ENCODE measurements at regions not wholly inside any gene's neighbourhood (a gene's known extent, or its start where the extent isn't known, plus 50 kb on each side); places are given as distances from the start of the nearest gene placed in this dataset.

DNA sequence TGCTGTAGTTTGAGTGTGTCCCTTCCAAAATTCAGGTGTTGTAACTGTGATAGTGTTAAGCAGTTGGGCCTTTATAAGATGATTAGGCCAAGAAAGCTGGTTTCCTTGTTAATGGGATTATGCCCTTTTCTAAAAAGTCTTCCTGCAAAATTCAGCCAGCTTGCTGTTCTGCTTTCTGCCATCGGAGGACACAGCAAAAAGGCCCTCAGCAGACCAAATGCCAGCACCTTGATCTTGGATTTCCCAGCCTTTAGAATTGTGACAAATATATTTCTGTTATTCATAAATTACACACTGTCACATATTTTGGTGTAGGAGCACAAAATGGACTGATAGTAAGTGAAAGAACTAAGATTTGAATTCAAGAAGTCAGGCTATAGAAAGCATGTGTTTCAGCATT, 203.2 kb downstream of the IZUMO3 start:
- TF ChIP-seq, protein P1, sequence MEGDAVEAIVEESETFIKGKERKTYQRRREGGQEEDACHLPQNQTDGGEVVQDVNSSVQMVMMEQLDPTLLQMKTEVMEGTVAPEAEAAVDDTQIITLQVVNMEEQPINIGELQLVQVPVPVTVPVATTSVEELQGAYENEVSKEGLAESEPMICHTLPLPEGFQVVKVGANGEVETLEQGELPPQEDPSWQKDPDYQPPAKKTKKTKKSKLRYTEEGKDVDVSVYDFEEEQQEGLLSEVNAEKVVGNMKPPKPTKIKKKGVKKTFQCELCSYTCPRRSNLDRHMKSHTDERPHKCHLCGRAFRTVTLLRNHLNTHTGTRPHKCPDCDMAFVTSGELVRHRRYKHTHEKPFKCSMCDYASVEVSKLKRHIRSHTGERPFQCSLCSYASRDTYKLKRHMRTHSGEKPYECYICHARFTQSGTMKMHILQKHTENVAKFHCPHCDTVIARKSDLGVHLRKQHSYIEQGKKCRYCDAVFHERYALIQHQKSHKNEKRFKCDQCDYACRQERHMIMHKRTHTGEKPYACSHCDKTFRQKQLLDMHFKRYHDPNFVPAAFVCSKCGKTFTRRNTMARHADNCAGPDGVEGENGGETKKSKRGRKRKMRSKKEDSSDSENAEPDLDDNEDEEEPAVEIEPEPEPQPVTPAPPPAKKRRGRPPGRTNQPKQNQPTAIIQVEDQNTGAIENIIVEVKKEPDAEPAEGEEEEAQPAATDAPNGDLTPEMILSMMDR (IDR thresholded peaks at IDR 0.05), result no peak
- no peak for TF ChIP-seq POLR2A (IDR thresholded peaks at IDR 0.05)

All from sigmoid colon (tissue), 3 donors.